ENCODE measurements at regions not wholly inside any gene's neighbourhood (a gene's known extent, or its start where the extent isn't known, plus 50 kb on each side); places are given as distances from the start of the nearest gene placed in this dataset.

- 89% methylated on average over 5 of the region's 5 CpGs for WGBS (ENCODE audit: low lambda C conversion rate, missing lambda C conversion rate)
- Histone ChIP-seq H4K20me1 (ENCODE audit: insufficient read depth, poor library complexity, severe bottlenecking) (no peaks in the 10 kb centered on the region), H3K79me2 (no peaks in the 10 kb centered on the region), H3K36me3 (replicated peaks; ENCODE audit: insufficient read depth, low read depth) (no peaks in the 10 kb centered on the region), H3K9me3 (ENCODE audit: low read depth) (no peaks in the 10 kb centered on the region), H3K27ac (no peak overlapping the region), H3K4me1 (ENCODE audit: insufficient read depth) (no peaks in the 10 kb centered on the region), H3K27me3 (no peaks in the 10 kb centered on the region), H3K4me3 (no peak overlapping the region), H2AFZ (no peak overlapping the region), H3K9me2 (replicated peaks; ENCODE audit: insufficient read depth) (no peaks in the 10 kb centered on the region), H3K4me2 (no peak overlapping the region)
- TF ChIP-seq EZH2phosphoT487 (IDR thresholded peaks at IDR 0.05; ENCODE audit: low read depth, severe bottlenecking, unreplicated experiment) (no peak), EZH2 (IDR thresholded peaks at IDR 0.05; ENCODE audit: borderline replicate concordance) (no peak), CTCF (IDR thresholded peaks at IDR 0.05; ENCODE audit: poor library complexity) (no peak)
- no peak for DNase-seq (ENCODE audit: low spot score)
These were observed 210.4 kb upstream of the ZNF536 start for GRCh38 chr19:30161770-30162169.

GRCh38 chr19:30162718-30163117 lies 209.5 kb upstream of the ZNF536 start:
- Histone ChIP-seq H3K27me3 (no peaks in the 10 kb centered on the region), H3K79me2 (no peaks in the 10 kb centered on the region), H3K4me3 (no peak overlapping the region), H3K4me2 (no peak overlapping the region), H3K4me1 (ENCODE audit: insufficient read depth) (no peaks in the 10 kb centered on the region), H3K9me3 (ENCODE audit: low read depth) (no peaks in the 10 kb centered on the region), H3K9me2 (replicated peaks; ENCODE audit: insufficient read depth) (no peaks in the 10 kb centered on the region), H2AFZ (no peak overlapping the region), H3K36me3 (replicated peaks; ENCODE audit: insufficient read depth, low read depth) (no peaks in the 10 kb centered on the region), H4K20me1 (ENCODE audit: insufficient read depth, poor library complexity, severe bottlenecking) (no peaks in the 10 kb centered on the region), H3K27ac (no peak overlapping the region)
- no peak for TF ChIP-seq EZH2 (IDR thresholded peaks at IDR 0.05; ENCODE audit: borderline replicate concordance)
- TF ChIP-seq CTCF (IDR thresholded peaks at IDR 0.05; ENCODE audit: poor library complexity): no peak
- WGBS (ENCODE audit: low lambda C conversion rate, missing lambda C conversion rate): 93% methylated on average over 5 of the region's 5 CpGs
- no peak for DNase-seq (ENCODE audit: low spot score)

- H3K9me2 ChIP-seq (replicated peaks; ENCODE audit: insufficient read depth): no peaks in the 10 kb centered on the region
- H3K27ac ChIP-seq: no peak overlapping the region
- no peaks in the 10 kb centered on the region for H3K79me2 ChIP-seq
- no peaks in the 10 kb centered on the region for H3K9me3 ChIP-seq (ENCODE audit: low read depth)
- DNase-seq (ENCODE audit: low spot score): no peak
- H3K27me3 ChIP-seq: no peaks in the 10 kb centered on the region
- H3K36me3 ChIP-seq (replicated peaks; ENCODE audit: insufficient read depth, low read depth): no peaks in the 10 kb centered on the region
- 75% methylated on average over 7 of the region's 7 CpGs for WGBS (ENCODE audit: low lambda C conversion rate, missing lambda C conversion rate)
- H3K4me1 ChIP-seq (ENCODE audit: insufficient read depth): no peaks in the 10 kb centered on the region
- no peak for TF ChIP-seq EZH2 (IDR thresholded peaks at IDR 0.05; ENCODE audit: borderline replicate concordance)
- TF ChIP-seq CTCF (IDR thresholded peaks at IDR 0.05; ENCODE audit: poor library complexity): no peak
- TF ChIP-seq EZH2phosphoT487 (IDR thresholded peaks at IDR 0.05; ENCODE audit: low read depth, severe bottlenecking, unreplicated experiment): no peak
- H4K20me1 ChIP-seq (ENCODE audit: insufficient read depth, poor library complexity, severe bottlenecking): no peaks in the 10 kb centered on the region
- no peak overlapping the region for H3K4me3 ChIP-seq
- no peak overlapping the region for H2AFZ ChIP-seq
- H3K4me2 ChIP-seq: no peak overlapping the region
These were observed 208.5 kb upstream of the ZNF536 start for GRCh38 chr19:30163663-30164062.

GRCh38 chr19:30165228-30165813 lies 206.9 kb upstream of the ZNF536 start:
- Histone ChIP-seq H3K4me3 (no peak overlapping the region), H3K4me1 (ENCODE audit: insufficient read depth) (no peaks in the 10 kb centered on the region), H3K4me2 (no peak overlapping the region), H3K27ac (no peak overlapping the region), H3K9me2 (replicated peaks; ENCODE audit: insufficient read depth) (no peaks in the 10 kb centered on the region), H3K79me2 (no peaks in the 10 kb centered on the region), H3K36me3 (replicated peaks; ENCODE audit: insufficient read depth, low read depth) (no peaks in the 10 kb centered on the region), H4K20me1 (ENCODE audit: insufficient read depth, poor library complexity, severe bottlenecking) (no peaks in the 10 kb centered on the region), H3K27me3 (no peaks in the 10 kb centered on the region), H3K9me3 (ENCODE audit: low read depth) (no peaks in the 10 kb centered on the region), H2AFZ (no peak overlapping the region)
- DNase-seq (ENCODE audit: low spot score): no peak
- TF ChIP-seq EZH2 (IDR thresholded peaks at IDR 0.05; ENCODE audit: borderline replicate concordance) (no peak), EZH2phosphoT487 (IDR thresholded peaks at IDR 0.05; ENCODE audit: low read depth, severe bottlenecking, unreplicated experiment) (no peak), CTCF (IDR thresholded peaks at IDR 0.05; ENCODE audit: poor library complexity) (no peak)
- 95% methylated on average over 10 of the region's 10 CpGs for WGBS (ENCODE audit: low lambda C conversion rate, missing lambda C conversion rate)
